SK-N-SH treated with all-trans-retinoic acid at 6 μM for 48 hours (cell line): ENCODE measurements at regions not wholly inside any gene's neighbourhood (a gene's known extent, or its start where the extent isn't known, plus 50 kb on each side); places are given as distances from the start of the nearest gene placed in this dataset.

Experiments
- ZFP3 ChIP-seq: fragments of 250-450 bp; sonication (Bioruptor Pico); IDR thresholded peaks from 2 replicates; pipeline ENCODE4 v1.5.0; 2020; ENCODE audit warnings: mild to moderate bottlenecking, moderate library complexity
- ZNF565 ChIP-seq: fragments of 450-650 bp; formaldehyde crosslinking; conservative IDR thresholded peaks from 2 replicates; pipeline ENCODE4 v1.5.0; 2020; ENCODE audit warnings: low read depth, mild to moderate bottlenecking, moderate library complexity

- TF ChIP-seq ZNF565 (CRISPR knock-in tag) (no peak), ZFP3 (CRISPR knock-in tag) (no peak)
These were observed 268.8 kb upstream of the RPL38 start for GRCh38 chr17:73934696-73935095.
